ENCODE measurements at regions not wholly inside any gene's neighbourhood (a gene's known extent, or its start where the extent isn't known, plus 50 kb on each side); places are given as distances from the start of the nearest gene placed in this dataset.

- TF ChIP-seq CTCF (IDR thresholded peaks at IDR 0.05; ENCODE audit: insufficient read depth, low read depth, low read length): no peak
- H3K4me3 ChIP-seq (ENCODE audit: low read depth, low read length): no peak overlapping the region
- DNase-seq (ENCODE audit: low read depth): no peak
Measured at GRCh38 chr7:13161125-13161524, 473.7 kb downstream of the ARL4A start.

GRCh38 chr7:13165854-13166253, 478.4 kb downstream of the ARL4A start:
- no peak for TF ChIP-seq CTCF (IDR thresholded peaks at IDR 0.05; ENCODE audit: insufficient read depth, low read depth, low read length)
- H3K4me3 ChIP-seq (ENCODE audit: low read depth, low read length): no peak overlapping the region
- DNase-seq (ENCODE audit: low read depth): no peak

GRCh38 chr7:13166801-13167200, 479.4 kb downstream of the ARL4A start:
- DNase-seq (ENCODE audit: low read depth): no peak
- TF ChIP-seq CTCF (IDR thresholded peaks at IDR 0.05; ENCODE audit: insufficient read depth, low read depth, low read length): no peak
- no peak overlapping the region for H3K4me3 ChIP-seq (ENCODE audit: low read depth, low read length)

GRCh38 chr7:13169356-13169755, 481.9 kb downstream of the ARL4A start:
- TF ChIP-seq CTCF (IDR thresholded peaks at IDR 0.05; ENCODE audit: insufficient read depth, low read depth, low read length): no peak
- DNase-seq (ENCODE audit: low read depth): no peak
- H3K4me3 ChIP-seq (ENCODE audit: low read depth, low read length): no peak overlapping the region

- no peak overlapping the region for H3K4me3 ChIP-seq (ENCODE audit: low read depth, low read length)
- DNase-seq (ENCODE audit: low read depth): no peak
- TF ChIP-seq CTCF (IDR thresholded peaks at IDR 0.05; ENCODE audit: insufficient read depth, low read depth, low read length): no peak
Measured at GRCh38 chr7:13174991-13175390, 487.6 kb downstream of the ARL4A start.

GRCh38 chr7:13179011-13179582, 491.7 kb downstream of the ARL4A start:
- TF ChIP-seq CTCF (IDR thresholded peaks at IDR 0.05; ENCODE audit: insufficient read depth, low read depth, low read length): peak; percentile 18
- DNase-seq (ENCODE audit: low read depth): no peak
- H3K4me3 ChIP-seq (ENCODE audit: low read depth, low read length): no peak overlapping the region
